Esophagus (tissue), 2 donors: ENCODE measurements at regions not wholly inside any gene's neighbourhood (a gene's known extent, or its start where the extent isn't known, plus 50 kb on each side); places are given as distances from the start of the nearest gene placed in this dataset.

Experiments used
- H3K27ac ChIP-seq, 2 donors: one replicate each; pipeline ENCODE4 v1.5.1; 2013; ENCODE audit warnings: low read depth in 2 of 2, mild to moderate bottlenecking in 2 of 2, inconsistent platforms in 1 of 2, low read length in 1 of 2, moderate library complexity in 1 of 2
- H3K27me3 ChIP-seq, 2 donors: one replicate each; pipeline ENCODE4 v1.6.1; 2013; ENCODE audit warnings: low read length in 2 of 2, control low read depth in 1 of 2, mild to moderate bottlenecking in 1 of 2; ENCODE audit not compliant: insufficient read depth in 2 of 2, control insufficient read depth in 1 of 2
- H3K36me3 ChIP-seq, 2 donors: one replicate each; pipeline ENCODE4 v1.6.1; 2013; ENCODE audit warnings: low read length in 1 of 2; ENCODE audit not compliant: control insufficient read depth in 2 of 2, insufficient read depth in 2 of 2
- H3K4me1 ChIP-seq, 2 donors: one replicate each; pipeline ENCODE4 v1.6.1; 2013; ENCODE audit warnings: low read length in 1 of 2; ENCODE audit not compliant: control insufficient read depth in 2 of 2, insufficient read depth in 2 of 2
- H3K4me3 ChIP-seq, 2 donors: one replicate each; pipeline ENCODE4 v1.5.1; 2013; ENCODE audit warnings: low read length in 2 of 2, mild to moderate bottlenecking in 2 of 2, low read depth in 1 of 2, moderate library complexity in 1 of 2
- H3K9me3 ChIP-seq, 2 donors: one replicate each; pipeline ENCODE4 v1.6.1; 2013; ENCODE audit warnings: mild to moderate bottlenecking in 2 of 2, low read depth in 1 of 2, low read length in 1 of 2, moderate library complexity in 1 of 2; ENCODE audit not compliant: control insufficient read depth in 2 of 2, insufficient read depth in 1 of 2
- WGBS, 2 donors: extraction: QIAGEN DNeasy Blood & Tissue Kit; methylation state at CpG; one replicate each; pipeline ENCODE4 v1.1.7; 2013; 5-methylcytosine and 5-hydroxymethylcytosine counted together
- donor health status: healthy with polysubstance abuse.
- donor health status: Bipolar disorder and iron deficiency.

- Histone ChIP-seq H3K4me1 (no peaks in the 10 kb centered on the region), H3K27me3 (no peaks in the 10 kb centered on the region), H3K27ac (no peak overlapping the region), H3K9me3 (no peaks in the 10 kb centered on the region), H3K36me3 (no peaks in the 10 kb centered on the region), H3K4me3 (no peak overlapping the region)
- 71 to 74% methylated on average over 11 of the region's 11 CpGs for WGBS, 2 donors
These were observed 579.2 kb upstream of the PSMD7 start for GRCh38 chr16:73717266-73717974.

GRCh38 chr16:73714976-73715375 is 581.6 kb upstream of the PSMD7 start:
- Histone ChIP-seq H3K4me3 (no peak overlapping the region), H3K9me3 (no peaks in the 10 kb centered on the region), H3K4me1 (no peaks in the 10 kb centered on the region), H3K27me3 (no peaks in the 10 kb centered on the region), H3K27ac (no peak overlapping the region), H3K36me3 (no peaks in the 10 kb centered on the region)
- 88% methylated on average over 8 of the region's 8 CpGs for WGBS, 2 donors

GRCh38 chr16:73713778-73714495 is 582.7 kb upstream of the PSMD7 start:
- no peaks in the 10 kb centered on the region for H3K4me1 ChIP-seq
- 74 to 77% methylated on average over 12 of the region's 12 CpGs for WGBS, 2 donors
- no peaks in the 10 kb centered on the region for H3K36me3 ChIP-seq
- H3K4me3 ChIP-seq, result no peak overlapping the region
- no peak overlapping the region for H3K27ac ChIP-seq
- H3K27me3 ChIP-seq, result no peaks in the 10 kb centered on the region
- H3K9me3 ChIP-seq, result no peaks in the 10 kb centered on the region

GRCh38 chr16:73713251-73713650 is 583.4 kb upstream of the PSMD7 start:
- Histone ChIP-seq H3K36me3 (no peaks in the 10 kb centered on the region), H3K27ac (no peak overlapping the region), H3K9me3 (no peaks in the 10 kb centered on the region), H3K27me3 (no peaks in the 10 kb centered on the region), H3K4me1 (no peaks in the 10 kb centered on the region), H3K4me3 (no peak overlapping the region)
- 51 to 53% methylated on average over 8 of the region's 8 CpGs for WGBS, 2 donors

- H3K27ac ChIP-seq, result no peak overlapping the region
- no peaks in the 10 kb centered on the region for H3K27me3 ChIP-seq
- H3K4me1 ChIP-seq, result no peaks in the 10 kb centered on the region
- H3K9me3 ChIP-seq, result no peaks in the 10 kb centered on the region
- H3K4me3 ChIP-seq, result no peak overlapping the region
- 59 to 61% methylated on average over 4 of the region's 4 CpGs for WGBS, 2 donors
- H3K36me3 ChIP-seq, result no peaks in the 10 kb centered on the region
These were observed 585.1 kb upstream of the PSMD7 start for GRCh38 chr16:73711406-73712080.

GRCh38 chr16:73710526-73710925 is 586.1 kb upstream of the PSMD7 start:
- Histone ChIP-seq H3K9me3 (no peaks in the 10 kb centered on the region), H3K27me3 (no peaks in the 10 kb centered on the region), H3K4me3 (no peak overlapping the region), H3K4me1 (no peaks in the 10 kb centered on the region), H3K36me3 (no peaks in the 10 kb centered on the region), H3K27ac (no peak overlapping the region)
- WGBS, 2 donors, result 68 to 79% methylated on average over 9 of the region's 9 CpGs

- no peaks in the 10 kb centered on the region for H3K4me1 ChIP-seq
- WGBS, 2 donors, result 77 to 82% methylated on average over 3 of the region's 3 CpGs
- H3K9me3 ChIP-seq, result no peaks in the 10 kb centered on the region
- no peak overlapping the region for H3K27ac ChIP-seq
- no peaks in the 10 kb centered on the region for H3K36me3 ChIP-seq
- H3K4me3 ChIP-seq, result no peak overlapping the region
- H3K27me3 ChIP-seq, result no peaks in the 10 kb centered on the region
These were observed 588.8 kb upstream of the PSMD7 start for GRCh38 chr16:73707863-73708262.

GRCh38 chr16:73703891-73704290 is 592.7 kb upstream of the PSMD7 start:
- WGBS, 2 donors, result 68 to 79% methylated on average over 6 of the region's 6 CpGs
- Histone ChIP-seq H3K27me3 (no peaks in the 10 kb centered on the region), H3K4me3 (no peak overlapping the region), H3K9me3 (no peaks in the 10 kb centered on the region), H3K4me1 (no peaks in the 10 kb centered on the region), H3K27ac (no peak overlapping the region), H3K36me3 (no peaks in the 10 kb centered on the region)

GRCh38 chr16:73697336-73697735 is 599.3 kb upstream of the PSMD7 start:
- Histone ChIP-seq H3K4me1 (no peaks in the 10 kb centered on the region), H3K9me3 (no peaks in the 10 kb centered on the region), H3K4me3 (no peak overlapping the region), H3K27me3 (no peaks in the 10 kb centered on the region), H3K36me3 (no peaks in the 10 kb centered on the region), H3K27ac (no peak overlapping the region)
